GM19239 (cell line): ENCODE measurements at regions not wholly inside any gene's neighbourhood (a gene's known extent, or its start where the extent isn't known, plus 50 kb on each side); places are given as distances from the start of the nearest gene placed in this dataset.

Experiments used
- DNase-seq: peaks from one replicate; pipeline ENCODE4 v3.0.0; 2011; ENCODE audit warnings: low spot score; ENCODE audit not compliant: insufficient read length
- FAIRE-seq: peaks from 2 replicates; lab custom pipeline; 2011; peaks lifted over from hg19 to GRCh38; lab: Jason Lieb, UNC

DNA sequence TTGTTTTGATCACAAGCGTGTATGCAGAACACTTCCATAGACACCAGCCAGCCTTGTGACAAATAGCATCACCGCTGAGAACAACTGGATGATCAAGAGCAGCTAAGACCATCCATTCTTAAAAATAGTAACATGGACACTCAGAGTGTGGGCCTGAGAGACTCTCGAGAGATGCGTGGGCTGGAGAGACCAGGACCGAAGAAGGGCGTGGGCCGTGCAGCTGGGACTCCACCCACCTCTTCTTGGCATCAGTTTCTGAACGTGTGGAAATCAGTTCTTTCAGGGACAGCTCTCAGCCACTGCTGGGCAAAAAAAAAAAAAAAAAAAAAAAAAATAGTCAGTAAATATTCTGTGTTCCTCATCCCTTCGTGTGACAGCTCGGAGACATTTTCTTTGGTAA lies 314.5 kb upstream of the CDH4 start:
- FAIRE-seq (no peak), DNase-seq (no peak)

DNA sequence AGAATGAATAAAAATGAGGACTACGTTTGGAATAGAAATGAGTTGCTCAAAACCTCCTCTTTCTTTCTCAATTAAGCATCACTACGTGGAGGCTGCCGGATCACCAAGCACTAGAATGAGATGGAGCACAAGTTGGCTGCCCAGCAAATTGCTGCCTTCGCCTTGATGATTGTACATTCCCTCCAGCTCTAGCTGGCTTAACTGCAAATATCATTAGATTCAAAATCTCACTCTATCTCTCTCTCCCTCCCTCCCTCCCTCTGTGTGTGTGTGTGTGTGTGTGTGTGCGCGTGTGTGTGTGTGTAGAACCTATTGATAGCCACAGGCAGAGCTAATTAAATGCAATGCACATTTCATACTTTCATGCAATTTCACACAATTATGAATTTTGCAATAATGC lies 310.7 kb upstream of the CDH4 start:
- FAIRE-seq: no peak
- no peak for DNase-seq

DNA sequence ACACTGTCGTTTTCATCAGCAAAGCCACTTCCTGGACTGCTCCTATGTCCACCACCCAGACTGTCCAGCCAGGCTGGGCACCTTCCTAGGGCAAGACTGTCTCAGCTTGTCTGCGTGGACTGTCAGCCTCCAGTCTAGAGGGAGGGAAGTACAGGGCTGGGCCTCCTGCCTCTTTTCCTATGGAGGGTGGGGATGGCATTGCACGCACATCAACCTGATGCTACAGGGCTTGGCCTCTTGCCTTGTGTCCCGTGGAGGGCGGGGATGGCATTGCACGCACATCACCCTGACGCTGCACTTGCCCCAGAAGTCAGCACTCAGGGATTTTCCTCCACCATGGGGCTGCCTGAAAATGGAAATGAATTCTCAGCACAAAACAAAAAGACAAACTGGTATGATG lies 304.2 kb upstream of the CDH4 start:
- FAIRE-seq: no peak
- DNase-seq: no peak

DNA sequence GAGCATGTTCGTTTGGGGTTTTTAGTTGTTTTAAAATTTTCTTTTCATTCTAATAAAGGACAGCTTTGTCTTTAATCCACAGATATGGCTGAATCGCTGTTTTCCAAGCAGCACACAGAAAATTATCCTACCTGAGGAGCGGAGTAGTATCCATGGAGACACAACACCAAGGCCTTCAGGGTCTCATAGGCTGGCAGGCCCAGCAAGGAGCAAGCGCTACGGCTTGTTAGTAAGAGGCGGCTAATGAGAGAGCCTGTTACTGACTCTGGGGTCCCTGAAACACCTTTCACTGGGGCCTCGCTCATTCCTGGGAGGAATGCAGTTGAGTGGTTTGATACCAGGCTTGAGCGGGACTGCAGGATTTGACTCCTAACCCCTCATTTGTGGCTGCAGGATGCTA lies 303.8 kb upstream of the CDH4 start:
- FAIRE-seq (no peak), DNase-seq (no peak)

DNA sequence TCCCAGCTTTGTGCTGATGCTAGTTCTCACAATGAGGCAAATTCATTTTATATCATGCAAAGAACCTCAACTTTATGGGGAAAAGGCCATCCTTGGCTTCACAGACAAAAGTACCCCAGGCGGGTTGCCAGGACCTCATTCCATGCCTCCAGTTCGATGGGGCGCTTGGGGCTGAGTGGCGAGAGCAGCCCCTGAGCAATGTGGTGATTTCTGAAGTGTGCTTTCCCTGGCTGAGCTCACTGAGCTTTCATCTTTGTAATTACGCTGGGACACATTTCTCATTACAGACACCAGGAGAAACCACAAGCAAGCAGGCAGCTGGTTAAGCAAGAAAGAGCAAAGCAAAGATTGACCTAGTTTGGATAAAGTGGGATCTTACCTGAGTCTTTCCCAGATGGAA lies 301.5 kb upstream of the CDH4 start:
- DNase-seq (no peak), FAIRE-seq (no peak)

DNA sequence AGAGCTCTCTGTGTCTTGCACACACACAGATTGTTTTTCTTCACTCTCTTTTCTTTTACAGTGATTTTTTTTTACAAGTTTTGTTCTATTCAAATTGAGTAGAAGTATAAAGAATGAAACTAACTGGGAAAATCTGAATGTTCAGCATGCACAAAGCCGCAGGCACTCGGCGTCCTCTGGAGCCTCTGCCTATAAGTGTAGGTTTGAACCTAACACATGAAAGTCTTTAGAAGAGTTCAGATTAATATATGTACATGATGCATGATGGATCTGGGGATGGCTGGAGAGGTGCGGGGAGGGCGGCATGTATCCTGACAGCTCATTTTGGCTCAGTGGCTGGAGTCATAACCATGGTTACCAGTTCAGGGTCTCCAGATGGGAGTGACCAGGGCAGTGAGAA lies 301.1 kb upstream of the CDH4 start:
- FAIRE-seq: no peak

DNA sequence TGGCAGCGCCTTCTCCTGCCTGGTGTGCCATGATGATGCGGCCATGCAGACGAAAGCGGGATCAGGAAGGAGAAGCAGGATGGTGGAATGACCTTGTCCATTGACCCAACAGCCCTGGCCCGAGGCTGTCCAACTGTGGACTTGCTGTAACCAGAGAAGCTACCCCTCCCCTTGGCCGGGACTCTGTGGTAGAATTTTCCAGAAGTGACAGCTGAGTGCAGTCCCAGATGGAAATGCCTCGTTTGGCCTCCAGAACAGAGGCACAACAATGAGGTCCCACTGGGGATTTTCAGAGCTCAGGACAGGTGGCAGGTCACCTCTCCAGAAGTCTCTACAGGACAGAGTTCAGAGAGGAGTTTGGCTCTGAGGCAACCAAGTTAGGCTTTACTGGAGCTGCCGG lies 299.2 kb upstream of the CDH4 start:
- DNase-seq (no peak), FAIRE-seq (no peak)

More for the DNA sequence above, 301.1 kb upstream of the CDH4 start:
- DNase-seq: no peak

DNA sequence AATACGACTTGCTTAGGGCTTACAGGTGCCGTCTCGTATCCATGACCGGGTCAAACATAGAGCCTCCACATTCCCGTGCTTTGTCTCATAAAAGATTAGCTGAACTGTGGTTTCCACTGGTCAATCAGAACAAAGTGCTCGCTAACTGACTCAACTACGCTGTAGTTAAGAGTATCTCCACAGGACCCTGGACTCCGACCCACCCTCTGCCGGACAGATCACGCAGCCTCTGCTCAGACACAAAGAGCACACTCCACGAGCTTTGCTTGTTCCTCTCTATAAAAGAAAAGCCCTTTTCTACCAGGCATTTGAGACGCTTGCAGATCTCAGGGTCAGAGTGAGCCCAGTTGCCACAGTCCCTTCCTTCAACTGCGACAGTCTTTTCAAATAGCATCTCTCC lies 298.7 kb upstream of the CDH4 start:
- DNase-seq: no peak
- no peak for FAIRE-seq

DNA sequence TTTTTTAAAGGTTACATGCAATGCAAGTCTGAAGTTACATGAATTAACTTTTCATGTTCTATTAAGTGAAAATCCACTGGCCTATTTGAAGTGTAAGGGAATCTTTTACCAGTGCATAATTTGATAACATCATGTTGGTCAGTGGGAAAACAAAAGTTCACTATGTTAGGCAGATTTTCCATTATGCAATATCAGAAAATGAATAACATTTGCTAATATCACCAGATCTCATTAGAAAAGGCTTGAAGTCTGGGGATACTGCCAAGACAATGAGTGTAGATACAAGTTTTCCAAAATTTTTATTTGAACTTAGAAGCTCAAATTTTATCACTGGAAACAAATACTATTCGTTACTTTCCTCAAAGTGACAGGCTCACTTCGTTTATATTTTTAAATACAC lies 296.4 kb upstream of the CDH4 start:
- FAIRE-seq (no peak), DNase-seq (no peak)

DNA sequence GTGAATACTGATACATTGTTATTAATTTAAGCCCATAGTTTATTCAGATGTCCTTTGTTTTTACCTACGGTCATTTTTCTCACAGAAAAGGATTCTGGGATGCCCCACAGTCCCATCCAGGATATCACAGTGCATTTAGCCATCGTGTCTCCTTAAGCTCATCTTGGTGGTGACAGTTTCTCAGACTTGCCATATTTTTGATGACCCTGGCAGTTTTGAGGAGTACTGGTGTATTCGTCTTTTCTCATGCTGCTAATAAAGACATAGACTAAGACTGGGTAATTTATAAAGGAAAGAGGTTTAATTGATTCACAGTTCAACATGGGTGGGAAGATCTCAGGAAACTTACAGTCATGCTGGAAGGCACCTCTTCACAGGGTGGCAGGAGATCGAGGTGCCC lies 295.9 kb upstream of the CDH4 start:
- FAIRE-seq (no peak), DNase-seq (no peak)

DNA sequence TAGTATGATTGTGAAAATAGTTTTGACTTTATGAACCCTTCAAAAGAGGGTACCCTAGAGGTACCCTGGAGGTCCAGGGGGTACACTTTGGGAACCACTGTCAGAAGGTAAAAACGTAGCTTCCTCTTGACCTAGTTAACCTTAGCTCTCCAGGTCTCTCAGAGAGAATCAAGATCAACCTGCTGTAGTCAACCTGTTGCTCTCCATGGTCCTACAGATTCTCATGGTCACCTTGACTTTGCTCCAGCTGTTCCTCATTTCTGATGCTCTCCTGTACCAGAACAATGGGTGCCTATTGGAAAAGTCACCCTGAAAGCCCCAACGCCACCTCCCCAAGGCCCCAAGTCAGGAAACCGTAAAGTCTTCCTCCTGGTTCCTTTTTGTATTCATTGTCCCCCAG lies 294.4 kb upstream of the CDH4 start:
- FAIRE-seq (no peak), DNase-seq (no peak)

DNA sequence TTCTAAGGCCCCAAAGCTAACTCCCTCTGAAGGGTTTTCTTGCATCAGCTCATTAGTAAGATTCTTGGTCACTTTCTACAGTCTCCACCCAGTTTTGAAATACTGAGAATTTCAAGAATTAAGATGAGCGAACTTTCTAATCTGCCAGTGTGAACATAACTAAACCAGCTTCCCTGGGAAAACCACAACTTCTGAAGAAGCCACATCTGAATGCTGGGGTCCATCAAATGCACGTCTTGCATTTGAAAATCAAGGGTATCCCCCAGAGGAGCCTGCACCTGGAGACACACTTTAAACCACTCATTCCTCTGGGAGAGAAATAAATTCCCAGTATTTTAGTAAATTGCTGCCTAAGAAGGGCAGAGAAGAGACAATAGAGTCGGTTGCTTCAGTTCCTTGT lies 292.1 kb upstream of the CDH4 start:
- DNase-seq: no peak
- no peak for FAIRE-seq

DNA sequence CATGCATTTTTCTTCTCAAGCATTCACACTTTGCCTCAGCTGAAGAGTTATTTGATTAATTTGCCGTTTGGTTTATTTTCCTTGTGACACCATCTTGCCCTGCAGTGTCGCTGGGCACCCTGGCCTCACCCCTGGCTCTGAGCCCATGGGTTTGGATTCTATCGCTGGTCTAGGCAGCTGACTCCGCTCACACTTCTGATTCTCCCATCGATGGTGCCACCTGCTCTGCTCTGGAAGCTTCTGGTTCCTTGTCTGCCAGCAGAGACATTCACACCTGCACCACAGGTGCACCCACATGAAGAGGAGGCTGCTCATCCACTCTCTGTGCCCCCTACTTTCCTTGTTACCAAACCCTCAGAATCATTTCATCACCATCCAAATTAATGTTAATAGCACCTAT lies 291.6 kb upstream of the CDH4 start:
- DNase-seq (no peak), FAIRE-seq (no peak)

DNA sequence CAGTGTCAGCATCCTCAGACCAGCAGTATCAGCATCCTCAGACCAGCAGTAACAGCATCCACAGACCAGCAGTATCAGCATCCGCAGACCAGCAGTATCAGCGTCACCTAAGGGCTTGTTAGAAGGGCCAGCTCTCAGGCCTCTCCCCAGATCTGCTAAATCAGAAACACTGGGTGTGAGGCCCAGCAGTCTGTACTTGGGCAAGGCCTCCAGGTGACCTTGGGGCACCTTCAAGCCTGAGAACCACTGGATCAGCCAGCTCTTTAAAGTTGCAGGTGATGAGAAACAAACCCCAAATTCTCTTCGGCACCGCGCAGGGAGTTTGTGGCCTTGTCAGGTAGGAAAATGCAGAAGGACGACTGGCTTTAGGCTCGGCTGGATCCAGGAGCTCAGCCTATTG lies 290.5 kb upstream of the CDH4 start:
- no peak for FAIRE-seq
- DNase-seq: no peak

DNA sequence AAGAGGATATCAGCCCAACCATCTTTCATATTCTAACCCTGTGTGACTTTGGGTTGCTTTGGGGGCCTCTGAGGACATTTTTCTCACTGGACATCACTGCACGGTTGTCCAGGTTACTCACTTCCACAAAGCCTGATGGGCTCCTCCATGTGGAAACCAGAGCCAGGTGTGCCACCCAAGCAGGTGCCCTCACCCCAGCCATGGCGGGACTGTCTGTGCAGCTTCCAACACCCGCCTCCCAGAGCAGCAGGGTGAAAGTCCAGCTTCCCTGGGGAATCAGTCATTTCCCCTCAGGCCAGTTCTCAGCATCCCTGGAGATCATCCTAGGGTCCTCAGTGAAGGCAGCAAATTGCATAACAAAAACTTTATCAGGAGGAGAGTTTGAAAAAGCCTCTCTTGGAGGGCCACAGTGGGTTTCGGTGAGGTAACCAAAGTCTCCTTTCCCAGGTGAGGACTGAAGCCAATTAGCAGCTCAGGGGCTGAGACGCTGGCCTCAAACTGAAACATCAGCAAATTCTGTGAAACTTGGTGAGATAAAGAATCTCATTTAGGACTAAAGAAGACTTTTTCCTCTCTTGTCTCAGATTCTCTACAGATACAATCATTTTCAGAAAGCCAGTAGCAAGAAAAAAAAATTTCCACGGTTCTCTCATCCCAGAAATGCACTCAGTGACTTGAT lies 289.6 kb upstream of the CDH4 start:
- FAIRE-seq (no peak), DNase-seq (no peak)

DNA sequence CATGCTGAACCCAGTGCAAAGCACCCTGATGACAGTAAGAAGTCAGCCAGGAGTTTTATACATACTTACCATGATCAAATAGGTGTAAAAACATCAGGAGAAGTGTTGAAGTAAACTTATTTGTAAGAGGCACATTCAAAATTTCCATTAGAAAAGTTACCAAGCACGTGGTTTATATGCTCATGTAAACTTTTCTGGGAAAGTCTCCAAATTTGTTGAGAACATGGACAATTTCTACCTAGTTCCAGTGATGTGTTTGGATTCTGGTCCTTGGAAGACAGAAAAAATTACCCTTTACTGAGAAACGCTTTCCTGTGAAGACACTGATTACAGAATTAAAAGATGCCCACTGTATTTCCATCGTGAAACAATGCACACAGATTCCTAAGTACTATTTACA lies 288.9 kb upstream of the CDH4 start:
- no peak for DNase-seq
- FAIRE-seq: no peak

DNA sequence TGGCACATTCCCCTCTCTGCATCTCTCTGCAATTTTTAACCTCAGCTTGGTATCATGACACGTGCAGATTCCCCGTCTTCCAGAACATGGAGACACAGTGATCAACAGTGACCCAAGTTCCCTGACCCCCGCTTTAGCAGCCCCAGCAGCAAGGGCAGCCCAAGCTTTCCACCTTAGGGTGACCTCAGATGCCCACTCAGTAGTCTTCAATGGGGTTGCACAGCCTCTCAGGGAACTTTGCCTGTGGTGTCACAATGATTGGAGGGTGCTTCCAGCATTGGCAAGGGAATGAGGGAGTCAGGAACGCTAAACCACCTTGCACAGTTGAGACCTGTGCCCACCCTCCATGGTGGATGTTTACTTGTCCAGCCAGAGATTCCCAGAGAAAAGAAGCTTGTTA lies 287.1 kb upstream of the CDH4 start:
- DNase-seq (no peak), FAIRE-seq (no peak)

DNA sequence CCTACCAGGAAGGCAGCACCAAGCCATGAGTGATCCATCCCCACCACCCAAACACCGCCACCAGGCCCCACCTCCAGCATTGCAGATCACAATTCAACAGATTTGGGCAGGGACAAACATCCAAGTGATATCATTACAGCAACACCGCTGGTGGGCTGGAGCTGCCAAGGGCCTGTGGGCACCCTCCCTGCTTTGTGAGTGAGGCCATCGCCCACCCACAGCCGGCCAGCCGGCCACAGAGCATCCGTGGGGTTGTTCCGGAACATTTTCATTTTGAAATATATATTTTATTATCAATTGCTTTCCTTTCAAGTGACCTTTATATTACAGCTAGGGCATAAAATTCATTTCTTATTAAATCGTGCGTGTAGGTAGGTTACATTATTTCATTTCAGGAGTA lies 286.0 kb upstream of the CDH4 start:
- FAIRE-seq: no peak

DNA sequence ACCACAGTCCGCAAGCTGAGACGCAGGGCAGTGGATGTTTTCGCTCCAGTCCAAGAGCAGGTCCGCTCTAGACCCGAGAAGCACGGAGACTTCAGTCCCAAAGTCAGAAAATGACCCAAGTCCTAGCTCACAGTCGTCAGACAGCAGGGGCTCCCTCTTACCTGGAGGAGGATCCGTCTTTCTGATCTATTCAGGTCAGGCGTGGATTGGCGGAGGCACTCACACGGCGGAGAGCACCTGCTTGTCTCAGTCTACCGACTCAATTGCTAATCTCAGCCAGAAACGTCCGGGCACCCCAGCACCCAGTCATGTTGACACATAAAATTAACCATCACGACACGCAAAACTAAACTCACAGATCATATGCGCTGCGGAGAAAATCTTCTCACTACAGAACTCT lies 285.3 kb upstream of the CDH4 start:
- no peak for FAIRE-seq
- no peak for DNase-seq

More for the DNA sequence above, 286.0 kb upstream of the CDH4 start:
- DNase-seq: no peak

DNA sequence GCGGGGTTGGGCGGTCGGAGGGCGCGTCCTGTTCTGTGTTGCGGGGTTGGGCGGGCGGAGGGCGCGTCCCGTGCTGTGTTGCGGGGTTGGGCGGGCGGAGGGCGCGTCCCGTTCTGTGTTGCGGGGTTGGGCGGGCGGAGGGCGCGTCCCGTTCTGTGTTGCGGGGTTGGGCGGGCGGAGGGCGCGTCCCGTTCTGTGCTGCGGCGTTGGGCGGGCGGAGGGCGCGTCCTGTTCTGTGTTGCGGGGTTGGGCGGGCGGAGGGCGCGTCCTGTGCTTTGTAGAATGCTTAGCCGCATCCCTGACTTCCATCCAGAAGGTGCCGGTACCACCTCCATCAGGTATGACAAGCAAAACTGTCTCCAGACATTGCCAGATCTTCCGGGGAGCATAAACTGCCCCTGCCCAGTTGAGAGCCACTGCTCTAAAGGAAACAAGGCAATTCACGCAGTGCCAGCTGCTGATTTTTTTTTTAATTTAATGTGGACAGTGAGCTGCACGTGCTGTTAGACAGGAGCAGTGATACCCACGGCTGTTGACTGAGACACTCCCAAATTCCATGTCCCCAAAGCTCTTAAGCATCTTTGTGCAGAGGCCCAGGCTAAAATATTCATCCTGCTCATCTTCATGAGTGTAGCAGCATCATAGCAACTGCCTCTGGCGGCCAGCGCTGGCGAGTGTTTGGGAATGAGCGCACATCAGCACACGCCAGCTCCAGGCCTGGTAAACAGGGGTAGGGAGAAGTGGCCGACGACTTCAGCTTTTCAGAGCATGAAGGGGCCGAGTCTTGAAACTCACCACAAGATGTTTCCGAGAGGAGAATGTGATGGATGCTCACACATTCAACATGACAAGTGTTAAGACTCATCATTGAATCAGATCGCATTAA lies 284.4 kb upstream of the CDH4 start:
- no peak for DNase-seq
- no peak for FAIRE-seq

DNA sequence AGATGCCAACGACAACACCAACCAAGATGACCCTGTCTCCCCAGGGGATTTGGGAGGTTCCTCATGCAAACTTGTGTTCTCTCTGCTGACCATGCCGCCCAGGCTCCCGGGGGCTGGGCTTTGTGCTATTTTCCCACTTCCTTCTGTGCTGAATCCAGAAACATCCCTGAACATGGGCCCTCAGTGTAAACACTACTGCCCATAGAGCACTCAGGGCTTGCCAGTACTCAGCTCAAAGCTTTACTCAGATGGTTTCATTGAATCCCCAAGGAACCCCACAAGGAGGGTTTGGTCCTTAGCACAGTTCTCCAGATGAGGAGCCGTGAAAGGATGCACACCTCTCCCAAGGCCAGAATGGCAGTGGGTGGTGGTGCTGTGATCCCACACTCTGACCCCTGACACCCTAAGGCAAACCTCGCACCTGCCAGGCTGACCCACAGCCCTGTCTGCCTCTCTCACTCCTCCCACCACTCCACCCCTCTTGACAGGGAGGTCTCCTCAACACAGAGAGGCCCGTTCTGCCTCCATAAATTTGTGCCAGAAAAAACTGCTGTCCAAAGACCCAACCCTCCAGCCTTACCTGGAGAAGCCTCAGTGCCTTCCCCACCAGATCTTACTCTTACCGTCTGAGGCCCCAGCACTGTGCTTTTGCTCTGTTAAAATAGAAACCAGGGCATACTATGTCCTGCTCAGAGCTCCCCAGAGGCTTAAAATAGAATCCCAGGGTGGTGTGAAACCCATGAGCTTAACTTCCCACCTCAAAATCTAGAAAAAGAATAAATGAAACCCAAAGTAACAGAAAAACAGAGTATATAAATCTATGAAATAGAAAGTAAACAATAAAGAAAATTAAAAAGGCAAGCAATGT lies 283.0 kb upstream of the CDH4 start:
- no peak for FAIRE-seq

More for the DNA sequence above, 283.0 kb upstream of the CDH4 start:
- no peak for DNase-seq
